ENCODE measurements at regions not wholly inside any gene's neighbourhood (a gene's known extent, or its start where the extent isn't known, plus 50 kb on each side); places are given as distances from the start of the nearest gene placed in this dataset.
A peak's percentile ranks its signal among the peaks of the same experiment; 100 is the strongest.
"Not testable (repeated sequence)": the region's sequence is repeated elsewhere in the genome, so short reads cannot be mapped to it uniquely, and the experiment has no call there.

- no peak overlapping the region for H3K9ac ChIP-seq (ENCODE audit: low read length)
- H3K14ac ChIP-seq (ENCODE audit: low read length in 2 of 2): no peak overlapping the region
- no peak overlapping the region for H2BK12ac ChIP-seq (ENCODE audit: low read length in 2 of 2)
- H2BK120ac ChIP-seq (ENCODE audit: low read depth, low read length): no peak overlapping the region
- no peak overlapping the region for H4K91ac ChIP-seq (ENCODE audit: low read length)
- H3K36me3 ChIP-seq (ENCODE audit: control insufficient read depth in 1 of 2, insufficient read depth in 2 of 2, low read depth in 1 of 2, low read length in 2 of 2): peaks cover 27 to 100% of the 10 kb centered on the region in 2 experiments
- H2AK5ac ChIP-seq (ENCODE audit: low read length, severe bottlenecking): no peak overlapping the region
- H3K4me3 ChIP-seq (ENCODE audit: insufficient read depth in 1 of 2, low read depth in 1 of 2, low read length in 2 of 2): no peak overlapping the region
- no peak overlapping the region for H2BK15ac ChIP-seq (ENCODE audit: low read depth, poor library complexity, severe bottlenecking)
- H3K27ac ChIP-seq (ENCODE audit: low read length, poor library complexity, severe bottlenecking): no peak overlapping the region
- no peak overlapping the region for H3K4ac ChIP-seq (ENCODE audit: low read depth in 1 of 2, low read length in 2 of 2)
- DNase-seq: no peak
- no peak overlapping the region for H3K23ac ChIP-seq (ENCODE audit: low read length in 2 of 2)
- peaks cover 17% of the 10 kb centered on the region for H3K79me1 ChIP-seq (replicated peaks; ENCODE audit: low read length, poor library complexity, severe bottlenecking)
- no peak overlapping the region for H4K8ac ChIP-seq (ENCODE audit: low read length)
- H3K9me3 ChIP-seq (ENCODE audit: control insufficient read depth, low read length): peaks cover 51% of the 10 kb centered on the region
- no peak overlapping the region for H2BK5ac ChIP-seq (ENCODE audit: low read depth, low read length, poor library complexity, severe bottlenecking)
- no peaks in the 10 kb centered on the region for H3K27me3 ChIP-seq (ENCODE audit: control insufficient read depth in 1 of 2, insufficient read depth in 1 of 2, low read length in 2 of 2)
- peaks cover 2% of the 10 kb centered on the region for H3K4me1 ChIP-seq (ENCODE audit: control insufficient read depth, insufficient read depth, low read depth, low read length)
- no peak overlapping the region for H2AFZ ChIP-seq (ENCODE audit: low read depth, low read length)
- no peak overlapping the region for H3K18ac ChIP-seq (ENCODE audit: low read depth in 1 of 2, low read length in 2 of 2)
- H3K4me2 ChIP-seq (ENCODE audit: low read length, poor library complexity, severe bottlenecking): no peak overlapping the region
These were observed 122.9 kb upstream of the KLF14 start for GRCh38 chr7:130856866-130857265.

DNA sequence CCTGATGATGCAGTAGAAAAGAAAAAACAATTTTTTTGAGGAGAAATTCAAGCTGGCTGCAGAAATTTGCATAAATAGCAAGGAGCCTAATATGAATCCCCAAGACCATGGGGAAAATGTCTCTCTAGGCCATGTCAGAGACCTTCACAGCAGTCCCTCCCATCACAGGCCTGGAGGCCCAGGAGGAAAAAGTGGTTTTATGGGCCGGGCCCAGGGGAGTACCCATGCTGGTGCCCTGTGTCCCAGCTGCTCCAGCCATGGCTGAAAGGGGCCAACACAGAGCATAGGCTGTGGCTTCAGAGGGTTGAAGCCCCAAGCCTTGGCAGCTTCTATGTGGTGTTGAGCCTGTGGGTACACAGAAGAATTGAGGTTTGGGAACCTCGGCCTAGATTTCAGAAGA is 126.8 kb upstream of the KLF14 start:
- H3K9me3 ChIP-seq (ENCODE audit: control insufficient read depth, low read length): peaks cover 55% of the 10 kb centered on the region
- DNase-seq; H3K4ac ChIP-seq (ENCODE audit: low read depth in 1 of 2, low read length in 2 of 2); H3K14ac ChIP-seq (ENCODE audit: low read length in 2 of 2); H3K27ac ChIP-seq (ENCODE audit: low read length, poor library complexity, severe bottlenecking); H3K4me3 ChIP-seq (ENCODE audit: insufficient read depth in 1 of 2, low read depth in 1 of 2, low read length in 2 of 2); H3K27me3 ChIP-seq (ENCODE audit: control insufficient read depth in 1 of 2, insufficient read depth in 1 of 2, low read length in 2 of 2); H2BK12ac ChIP-seq (ENCODE audit: low read length in 2 of 2); H3K4me2 ChIP-seq (ENCODE audit: low read length, poor library complexity, severe bottlenecking); H2BK120ac ChIP-seq (ENCODE audit: low read depth, low read length); H3K4me1 ChIP-seq (ENCODE audit: control insufficient read depth, insufficient read depth, low read depth, low read length); H2BK15ac ChIP-seq (ENCODE audit: low read depth, poor library complexity, severe bottlenecking); H4K8ac ChIP-seq (ENCODE audit: low read length); H3K18ac ChIP-seq (ENCODE audit: low read depth in 1 of 2, low read length in 2 of 2); H3K9ac ChIP-seq (ENCODE audit: low read length); H2AFZ ChIP-seq (ENCODE audit: low read depth, low read length); H3K23ac ChIP-seq (ENCODE audit: low read length in 2 of 2); H2AK5ac ChIP-seq (ENCODE audit: low read length, severe bottlenecking); H2BK5ac ChIP-seq (ENCODE audit: low read depth, low read length, poor library complexity, severe bottlenecking); H4K91ac ChIP-seq (ENCODE audit: low read length): not testable (repeated sequence)
- peaks cover 13% of the 10 kb centered on the region for H3K79me1 ChIP-seq (replicated peaks; ENCODE audit: low read length, poor library complexity, severe bottlenecking)
- 91% methylated on average over 2 of the region's 2 CpGs for WGBS
- peaks cover 26 to 100% of the 10 kb centered on the region in 2 experiments for H3K36me3 ChIP-seq (ENCODE audit: control insufficient read depth in 1 of 2, insufficient read depth in 2 of 2, low read depth in 1 of 2, low read length in 2 of 2)

GRCh38 chr7:130865408-130866236 is 131.6 kb upstream of the KLF14 start:
- Histone ChIP-seq H3K4me1 (ENCODE audit: control insufficient read depth, insufficient read depth, low read depth, low read length) (peaks cover 11% of the 10 kb centered on the region), H3K79me1 (replicated peaks; ENCODE audit: low read length, poor library complexity, severe bottlenecking) (peaks cover 7% of the 10 kb centered on the region), H3K27ac (ENCODE audit: low read length, poor library complexity, severe bottlenecking) (peak overlapping the region; percentile 1), H3K9ac (ENCODE audit: low read length) (no peak overlapping the region), H3K23ac (ENCODE audit: low read length in 2 of 2) (no peak overlapping the region), H2BK12ac (ENCODE audit: low read length in 2 of 2) (no peak overlapping the region), H3K4me3 (ENCODE audit: insufficient read depth in 1 of 2, low read depth in 1 of 2, low read length in 2 of 2) (no peak overlapping the region), H3K4ac (ENCODE audit: low read depth in 1 of 2, low read length in 2 of 2) (no peak overlapping the region), H3K9me3 (ENCODE audit: control insufficient read depth, low read length) (peaks cover 15% of the 10 kb centered on the region), H2BK5ac (ENCODE audit: low read depth, low read length, poor library complexity, severe bottlenecking) (no peak overlapping the region), H4K91ac (ENCODE audit: low read length) (no peak overlapping the region), H2BK120ac (ENCODE audit: low read depth, low read length) (no peak overlapping the region), H2AFZ (ENCODE audit: low read depth, low read length) (no peak overlapping the region), H3K4me2 (ENCODE audit: low read length, poor library complexity, severe bottlenecking) (no peak overlapping the region), H3K36me3 (ENCODE audit: control insufficient read depth in 1 of 2, insufficient read depth in 2 of 2, low read depth in 1 of 2, low read length in 2 of 2) (peaks cover 29 to 99% of the 10 kb centered on the region in 2 experiments), H3K27me3 (ENCODE audit: control insufficient read depth in 1 of 2, insufficient read depth in 1 of 2, low read length in 2 of 2) (no peaks in the 10 kb centered on the region), H3K14ac (ENCODE audit: low read length in 2 of 2) (no peak overlapping the region), H3K18ac (ENCODE audit: low read depth in 1 of 2, low read length in 2 of 2) (no peak overlapping the region), H4K8ac (ENCODE audit: low read length) (no peak overlapping the region), H2BK15ac (ENCODE audit: low read depth, poor library complexity, severe bottlenecking) (no peak overlapping the region), H2AK5ac (ENCODE audit: low read length, severe bottlenecking) (no peak overlapping the region)
- 69% methylated on average over 4 of the region's 4 CpGs for WGBS
- no peak for DNase-seq

DNA sequence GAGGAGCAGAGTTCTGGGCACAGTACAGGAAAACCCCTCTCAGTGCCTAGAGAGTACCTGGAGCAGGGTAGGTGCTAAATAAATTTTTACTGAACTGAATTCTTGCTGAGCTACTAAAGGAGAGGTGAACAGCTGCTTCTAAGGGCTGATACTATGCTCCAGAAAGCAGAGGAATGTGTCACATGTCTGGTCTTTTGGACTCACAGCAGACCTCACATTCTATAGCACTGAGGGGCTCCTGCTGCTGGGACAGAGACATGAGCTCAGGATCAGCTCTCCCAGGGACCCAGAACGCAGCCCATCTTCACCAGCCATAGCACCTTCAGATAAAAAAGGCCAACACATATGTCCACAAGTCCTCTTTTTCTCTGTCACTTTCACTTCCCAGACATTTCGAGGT is 133.0 kb upstream of the KLF14 start:
- no peak overlapping the region for H3K14ac ChIP-seq (ENCODE audit: low read length in 2 of 2)
- no peak overlapping the region for H3K4me2 ChIP-seq (ENCODE audit: low read length, poor library complexity, severe bottlenecking)
- H3K9ac ChIP-seq (ENCODE audit: low read length): peak overlapping the region; percentile 15
- peaks cover 21 to 96% of the 10 kb centered on the region in 2 experiments for H3K36me3 ChIP-seq (ENCODE audit: control insufficient read depth in 1 of 2, insufficient read depth in 2 of 2, low read depth in 1 of 2, low read length in 2 of 2)
- no peak overlapping the region for H3K4me3 ChIP-seq (ENCODE audit: insufficient read depth in 1 of 2, low read depth in 1 of 2, low read length in 2 of 2)
- WGBS: 100% methylated on average over 2 of the region's 2 CpGs
- peaks cover 2% of the 10 kb centered on the region for H3K79me1 ChIP-seq (replicated peaks; ENCODE audit: low read length, poor library complexity, severe bottlenecking)
- peaks cover 11% of the 10 kb centered on the region for H3K4me1 ChIP-seq (ENCODE audit: control insufficient read depth, insufficient read depth, low read depth, low read length)
- peaks cover 7% of the 10 kb centered on the region for H3K9me3 ChIP-seq (ENCODE audit: control insufficient read depth, low read length)
- H2BK12ac ChIP-seq (ENCODE audit: low read length in 2 of 2): no peak overlapping the region
- DNase-seq: no peak
- no peak overlapping the region for H2BK5ac ChIP-seq (ENCODE audit: low read depth, low read length, poor library complexity, severe bottlenecking)
- no peak overlapping the region for H3K4ac ChIP-seq (ENCODE audit: low read depth in 1 of 2, low read length in 2 of 2)
- no peak overlapping the region for H4K8ac ChIP-seq (ENCODE audit: low read length)
- H2BK15ac ChIP-seq (ENCODE audit: low read depth, poor library complexity, severe bottlenecking): no peak overlapping the region
- H3K27ac ChIP-seq (ENCODE audit: low read length, poor library complexity, severe bottlenecking): peak overlapping the region; percentile 65
- H3K27me3 ChIP-seq (ENCODE audit: control insufficient read depth in 1 of 2, insufficient read depth in 1 of 2, low read length in 2 of 2): no peaks in the 10 kb centered on the region
- H2AFZ ChIP-seq (ENCODE audit: low read depth, low read length): no peak overlapping the region
- H2AK5ac ChIP-seq (ENCODE audit: low read length, severe bottlenecking): peak overlapping the region; percentile 15
- no peak overlapping the region for H3K23ac ChIP-seq (ENCODE audit: low read length in 2 of 2)
- no peak overlapping the region for H2BK120ac ChIP-seq (ENCODE audit: low read depth, low read length)
- no peak overlapping the region for H4K91ac ChIP-seq (ENCODE audit: low read length)
- no peak overlapping the region for H3K18ac ChIP-seq (ENCODE audit: low read depth in 1 of 2, low read length in 2 of 2)

Data from mesenchymal stem cell (in vitro differentiated cells and primary cell).